CD14-positive monocyte (primary cell): ENCODE measurements at regions not wholly inside any gene's neighbourhood (a gene's known extent, or its start where the extent isn't known, plus 50 kb on each side); places are given as distances from the start of the nearest gene placed in this dataset. TPM values are rescaled to one million over a fixed set of nuclear protein-coding genes. Genes with fewer than 3 reads are reported as not detected.

ENCODE experiments used
- DNase-seq, 3 donors: peaks; one replicate each; pipeline ENCODE4 v3.0.0-alpha.2; 2011 to 2022
- H2AFZ ChIP-seq: 2 replicates; pipeline ENCODE4 v1.6.0; 2012; ENCODE audit warnings: mild to moderate bottlenecking, low read depth, low read length, inconsistent platforms; ENCODE audit not compliant: insufficient read depth, poor library complexity, severe bottlenecking
- H3K27ac ChIP-seq, 2 donors: 1 replicate in 1 of 2; 2 replicates in 1 of 2; pipeline ENCODE4 v1.5.1; 2012 to 2013; ENCODE audit warnings: low read length in 2 of 2, control low read depth in 1 of 2, inconsistent platforms in 1 of 2, low read depth in 1 of 2, mild to moderate bottlenecking in 1 of 2
- H3K27me3 ChIP-seq, 2 donors: one replicate each; pipeline versions ENCODE4 v1.6.0 to v1.6.1; 2011 to 2013; ENCODE audit warnings: low read length in 2 of 2; ENCODE audit not compliant: control insufficient read depth in 2 of 2, insufficient read depth in 2 of 2
- H3K36me3 ChIP-seq, 2 donors: replicated peaks in 1 of 2; 1 replicate in 1 of 2; 2 replicates in 1 of 2; pipeline versions ENCODE4 v1.5.1 to v1.6.1; 2012 to 2013; ENCODE audit warnings: low read length in 2 of 2, control low read depth in 1 of 2, inconsistent platforms in 1 of 2, mild to moderate bottlenecking in 1 of 2; ENCODE audit not compliant: insufficient read depth in 2 of 2, control insufficient read depth in 1 of 2
- H3K4me1 ChIP-seq, 2 donors: 1 replicate in 1 of 2; 2 replicates in 1 of 2; pipeline versions ENCODE4 v1.5.1 to v1.6.1; 2012 to 2013; ENCODE audit warnings: low read length in 2 of 2, control low read depth in 1 of 2, inconsistent platforms in 1 of 2, mild to moderate bottlenecking in 1 of 2, moderate library complexity in 1 of 2; ENCODE audit not compliant: insufficient read depth in 2 of 2, control insufficient read depth in 1 of 2
- H3K4me2 ChIP-seq: replicated peaks from 2 replicates; pipeline ENCODE3; 2012; ENCODE audit warnings: low read length, moderate library complexity, mild to moderate bottlenecking; ENCODE audit not compliant: poor library complexity, severe bottlenecking; ENCODE audit errors: extremely low read depth
- H3K4me3 ChIP-seq, 3 experiments: fragments of 200-600 bp in 1 of 3; sonication (generic) in 1 of 3; replicated peaks in 1 of 3; 1 replicate in 2 of 3; 2 replicates in 1 of 3; pipeline ENCODE4 v1.5.1; 2011 to 2013; ENCODE audit warnings: low read length in 3 of 3, mild to moderate bottlenecking in 3 of 3, control low read depth in 2 of 3, low read depth in 2 of 3, inconsistent platforms in 1 of 3, moderate library complexity in 1 of 3
- H3K79me2 ChIP-seq: 2 replicates; pipeline ENCODE4 v1.6.0; 2012; ENCODE audit warnings: mild to moderate bottlenecking, control low read depth, inconsistent platforms, low read length, moderate library complexity; ENCODE audit not compliant: insufficient read depth
- H3K9ac ChIP-seq: 2 replicates; pipeline ENCODE4 v1.6.0; 2017; ENCODE audit warnings: low read length, mild to moderate bottlenecking; ENCODE audit not compliant: insufficient read depth, poor library complexity, severe bottlenecking
- H3K9me3 ChIP-seq, 2 donors: replicated peaks in 1 of 2; 1 replicate in 1 of 2; 2 replicates in 1 of 2; pipeline versions ENCODE4 v1.5.1 to v1.6.1; 2012 to 2013; ENCODE audit warnings: low read length in 2 of 2, control low read depth in 1 of 2; ENCODE audit not compliant: control insufficient read depth in 1 of 2, insufficient read depth in 1 of 2
- H4K20me1 ChIP-seq: 2 replicates; pipeline ENCODE4 v1.6.0; 2012; ENCODE audit warnings: mild to moderate bottlenecking, low read length, control low read depth, moderate library complexity; ENCODE audit not compliant: insufficient read depth
- H3K27ac Mint-ChIP-seq, 7 donors: one replicate each; pipeline ENCODE4 v1.8.0; 2020; ENCODE audit warnings: mild to moderate bottlenecking in 7 of 7, mixed read lengths in 7 of 7, moderate library complexity in 6 of 7, inconsistent platforms in 2 of 7
- H3K27me3 Mint-ChIP-seq, 3 donors: one replicate each; pipeline ENCODE4 v1.8.0; 2021 to 2022; ENCODE audit warnings: low read depth in 3 of 3, mild to moderate bottlenecking in 3 of 3, mixed read lengths in 3 of 3, moderate library complexity in 3 of 3, inconsistent platforms in 1 of 3
- H3K36me3 Mint-ChIP-seq, 2 donors: one replicate each; pipeline ENCODE4 v1.8.0; 2020; ENCODE audit warnings: mixed read lengths in 2 of 2, inconsistent platforms in 1 of 2, mild to moderate bottlenecking in 1 of 2
- H3K4me1 Mint-ChIP-seq: one replicate; pipeline ENCODE4 v1.8.0; 2020; ENCODE audit warnings: mild to moderate bottlenecking, mixed read lengths
- H3K4me3 Mint-ChIP-seq, 2 donors: one replicate each; pipeline ENCODE4 v1.8.0; 2020; ENCODE audit warnings: mild to moderate bottlenecking in 2 of 2, mixed read lengths in 2 of 2, moderate library complexity in 1 of 2
- H3K9me3 Mint-ChIP-seq, 7 donors: one replicate each; pipeline ENCODE4 v1.8.0; 2020 to 2022; ENCODE audit warnings: mixed read lengths in 7 of 7, mild to moderate bottlenecking in 6 of 7, moderate library complexity in 6 of 7, inconsistent platforms in 2 of 7
- CTCF ChIP-seq: fragments of 200-600 bp; IDR thresholded peaks from one replicate; pipeline ENCODE4 v1.8.0; 2022; ENCODE audit warnings: antibody characterized with exemption, mild to moderate bottlenecking
- WGBS: methylation state at CpG from one replicate; pipeline ENCODE4 v1.1.5; 2013; ENCODE audit warnings: missing lambda C conversion rate; ENCODE audit not compliant: insufficient coverage; 5-methylcytosine and 5-hydroxymethylcytosine counted together
- intact Hi-C, 2 donors: fragments of 100-400 bp; cut with micrococcal nuclease; formaldehyde crosslinking; loops; one replicate each; pipeline versions ENCODE4 v1.15.0 to v1.15.1; 2023
- small RNA-seq: library from RNA; depleted of rRNA; stranded (forward); fragments of <200 nt; gene quantifications from one replicate; pipeline ENCODE3, GENCODE V24; 2012; ENCODE audit warnings: low read depth; ENCODE audit not compliant: insufficient read length

GRCh38 chr3:59103552-59103951, 53.7 kb upstream of the CFAP20DC start:
- Histone ChIP-seq H3K9ac (no peak overlapping the region), H4K20me1 (no peaks in the 10 kb centered on the region), H3K4me1 (no peaks in the 10 kb centered on the region), H3K36me3 (no peaks in the 10 kb centered on the region), H3K79me2 (no peaks in the 10 kb centered on the region), H2AFZ (no peak overlapping the region), H3K9me3 (peaks cover 0 to 3% of the 10 kb centered on the region in 2 donors), H3K27ac (no peak overlapping the region), H3K4me3 (no peak overlapping the region), H3K4me2 (no peak overlapping the region), H3K27me3 (no peaks in the 10 kb centered on the region)
- Mint-ChIP-seq H3K27me3 (peaks cover 0 to 3% (median 0%) of the 10 kb centered on the region in 3 donors), H3K4me1 (peaks cover 4% of the 10 kb centered on the region), H3K27ac (no peak overlapping the region), H3K36me3 (no peaks in the 10 kb centered on the region), H3K9me3 (peaks cover 0 to 12% (median 5%) of the 10 kb centered on the region in 7 donors), H3K4me3 (no peak overlapping the region)
- DNase-seq = no peak
- intact Hi-C loops = no loop called here
- TF ChIP-seq CTCF = no peak
- WGBS = no CpG with 5 or more reads among the region's 1 CpG

DNA sequence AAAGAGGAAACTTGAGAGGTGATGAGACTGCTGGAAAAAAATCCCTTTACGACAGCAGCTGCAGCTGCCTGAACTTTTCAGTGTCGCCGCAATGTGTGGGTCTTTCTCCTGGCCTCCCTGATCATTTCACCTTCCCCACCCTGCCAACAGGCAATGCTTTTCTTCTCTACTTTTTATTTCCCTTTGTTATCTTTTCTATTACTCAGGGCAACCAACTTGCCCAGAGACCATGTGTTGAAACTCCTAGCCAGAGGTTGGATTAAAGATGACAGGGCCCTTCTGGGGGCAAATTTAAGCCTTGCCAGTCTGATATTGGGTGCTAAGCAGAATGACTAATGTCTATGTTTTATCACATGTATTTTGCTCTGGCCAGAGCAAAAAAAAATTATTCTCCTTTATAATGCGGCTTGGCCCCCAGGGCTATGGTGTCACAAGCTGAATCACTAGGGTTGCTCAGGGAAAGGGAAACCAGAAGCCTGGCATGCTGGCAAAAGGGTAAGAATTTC, 51.5 kb upstream of the CFAP20DC start:
- H3K4me2 ChIP-seq = no peak overlapping the region
- no peaks in the 10 kb centered on the region for H3K36me3 Mint-ChIP-seq
- peaks cover 0 to 5% (median 0%) of the 10 kb centered on the region in 3 donors for H3K27me3 Mint-ChIP-seq
- no peak overlapping the region for H3K27ac ChIP-seq
- no peaks in the 10 kb centered on the region for H3K36me3 ChIP-seq
- H3K27ac Mint-ChIP-seq = no peak overlapping the region
- H3K4me3 Mint-ChIP-seq = no peak overlapping the region
- H2AFZ ChIP-seq = no peak overlapping the region
- H4K20me1 ChIP-seq = no peaks in the 10 kb centered on the region
- H3K79me2 ChIP-seq = no peaks in the 10 kb centered on the region
- DNase-seq = no peak
- 81% methylated on average over 3 of the region's 4 CpGs for WGBS
- intact Hi-C loops = no loop called here
- peaks cover 0 to 3% of the 10 kb centered on the region in 2 donors for H3K9me3 ChIP-seq
- no peak overlapping the region for H3K4me3 ChIP-seq
- no peak overlapping the region for H3K9ac ChIP-seq
- H3K4me1 Mint-ChIP-seq = no peaks in the 10 kb centered on the region
- peaks cover 2 to 22% (median 14%) of the 10 kb centered on the region in 7 donors for H3K9me3 Mint-ChIP-seq
- no peak for TF ChIP-seq CTCF
- no peaks in the 10 kb centered on the region for H3K4me1 ChIP-seq
- H3K27me3 ChIP-seq = no peaks in the 10 kb centered on the region

Small RNA genes lying in the stretch of these regions (small RNA-seq; reads per million reads assigned to genes)
- not detected for gene RF00017
